ENCODE measurements at regions not wholly inside any gene's neighbourhood (a gene's known extent, or its start where the extent isn't known, plus 50 kb on each side); places are given as distances from the start of the nearest gene placed in this dataset.

- DNase-seq = no peak
These were observed 71.9 kb upstream of the IRS2 start for GRCh38 chr13:109858319-109858718.

DNA sequence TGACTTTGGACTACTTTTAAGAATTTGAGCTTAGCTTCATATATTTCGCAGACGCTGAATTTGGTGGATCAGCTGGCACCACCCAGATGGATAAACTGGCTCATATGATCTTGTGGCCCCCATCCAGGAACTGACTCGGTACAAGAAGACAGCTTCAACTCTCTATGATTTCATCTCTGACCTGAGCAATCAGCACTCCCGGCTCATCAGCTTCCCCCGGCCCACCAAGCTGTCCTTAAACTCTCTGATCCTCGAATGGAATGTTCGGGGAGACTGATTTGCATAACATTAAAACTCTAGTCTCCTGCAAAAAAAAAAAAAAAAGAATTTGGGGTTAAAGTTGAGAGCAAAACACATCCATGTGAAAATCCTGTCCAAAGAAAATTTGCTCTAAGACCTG, 71.4 kb upstream of the IRS2 start:
- no peak for DNase-seq

DNA sequence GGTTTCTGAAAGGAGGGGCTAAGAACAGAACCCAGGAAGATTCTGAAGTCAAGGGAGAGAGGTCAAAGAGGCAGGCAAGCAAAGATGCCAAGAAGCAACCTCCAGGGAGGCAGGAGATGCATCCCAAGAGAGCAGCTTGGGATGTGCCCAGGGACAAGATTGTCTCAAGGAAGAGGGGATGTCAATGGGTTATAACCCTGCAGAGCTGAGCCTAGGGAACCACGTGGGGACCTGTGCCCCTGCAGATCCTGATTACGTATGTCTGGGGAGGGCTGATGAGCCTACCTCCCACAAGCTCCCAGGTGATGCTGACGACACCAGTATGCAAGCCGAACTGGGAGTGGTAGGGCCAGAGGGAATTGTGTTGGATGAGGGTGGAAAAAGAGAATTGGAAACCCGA, 70.9 kb upstream of the IRS2 start:
- DNase-seq = no peak

- DNase-seq = no peak
These were observed 70.0 kb upstream of the IRS2 start for GRCh38 chr13:109856350-109856749.

DNA sequence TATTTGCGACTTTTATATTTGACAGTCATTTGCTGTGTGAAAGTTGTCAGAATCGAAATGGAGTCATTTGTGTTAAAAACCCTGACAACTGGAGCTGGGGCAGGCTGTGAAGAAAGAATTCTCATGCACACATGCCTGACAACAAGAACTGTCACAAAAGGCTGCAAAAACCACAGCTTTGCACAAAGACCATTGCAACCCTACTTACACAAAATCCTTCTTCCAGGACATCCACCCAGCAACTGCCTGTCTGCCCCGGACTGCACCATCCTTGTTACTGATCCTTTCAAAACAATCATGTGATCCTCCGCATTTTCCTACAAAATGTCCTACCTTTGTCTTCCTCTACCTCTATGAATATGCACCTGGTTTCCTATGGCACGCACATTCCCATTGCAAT, 66.8 kb upstream of the IRS2 start:
- DNase-seq = no peak

DNA sequence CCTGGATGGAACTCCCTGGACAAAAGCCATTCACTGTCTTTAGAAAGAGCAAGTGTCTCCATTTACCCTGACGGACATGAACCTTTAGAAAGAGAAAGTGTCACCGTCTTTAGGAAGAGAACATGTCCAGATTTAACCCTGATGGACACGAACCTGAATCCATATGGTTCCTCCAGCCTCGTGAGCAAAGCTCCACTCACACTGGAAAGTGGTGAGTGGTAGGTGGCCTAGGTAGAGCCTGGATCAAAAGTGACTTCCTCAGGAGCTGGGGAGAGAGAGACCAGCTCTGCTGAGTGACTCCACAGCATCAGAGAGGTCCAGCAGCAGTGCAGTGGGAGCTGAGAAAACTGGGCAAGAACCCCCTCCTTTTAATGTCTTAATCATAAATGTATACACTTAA, 59.8 kb upstream of the IRS2 start:
- DNase-seq = no peak

DNA sequence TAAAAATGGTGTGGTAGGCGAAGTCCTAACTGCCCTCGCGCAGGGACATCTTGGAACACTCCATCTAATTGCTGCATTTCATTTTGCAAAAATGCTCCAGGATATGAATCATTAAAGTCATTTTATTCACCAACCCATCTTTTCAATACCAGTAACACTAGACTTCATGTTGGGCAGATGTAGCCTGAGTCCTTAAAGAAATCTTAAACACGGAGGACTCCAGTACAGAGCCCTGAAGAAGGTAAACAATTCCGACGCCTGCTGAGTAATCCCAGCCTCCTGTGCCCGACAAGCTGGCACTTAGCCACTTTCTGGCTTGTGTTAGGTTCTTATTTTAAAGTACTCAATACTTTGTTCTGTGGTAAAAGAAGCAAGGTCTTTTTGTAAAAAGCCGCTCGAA, 58.0 kb upstream of the IRS2 start:
- no peak for DNase-seq

DNA sequence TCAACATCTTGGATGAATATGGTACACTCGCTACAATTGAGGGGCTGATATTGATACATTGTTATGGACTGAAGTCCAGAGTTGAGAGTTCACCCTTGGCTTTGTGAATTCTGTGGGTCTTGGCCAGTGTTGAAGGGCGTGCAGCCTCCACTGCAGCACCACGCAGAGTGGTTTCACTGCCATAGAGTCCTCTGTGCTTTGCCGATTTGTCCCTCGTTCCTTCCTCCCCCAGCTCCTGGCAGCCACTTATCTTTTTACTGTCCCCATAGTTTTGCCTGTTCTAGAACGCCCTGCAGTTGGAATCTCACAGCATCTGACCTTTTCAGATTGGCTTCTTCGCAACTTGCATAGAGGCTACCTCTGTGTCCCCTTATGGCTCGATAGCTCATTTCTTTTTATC, 57.3 kb upstream of the IRS2 start:
- DNase-seq = no peak

DNA sequence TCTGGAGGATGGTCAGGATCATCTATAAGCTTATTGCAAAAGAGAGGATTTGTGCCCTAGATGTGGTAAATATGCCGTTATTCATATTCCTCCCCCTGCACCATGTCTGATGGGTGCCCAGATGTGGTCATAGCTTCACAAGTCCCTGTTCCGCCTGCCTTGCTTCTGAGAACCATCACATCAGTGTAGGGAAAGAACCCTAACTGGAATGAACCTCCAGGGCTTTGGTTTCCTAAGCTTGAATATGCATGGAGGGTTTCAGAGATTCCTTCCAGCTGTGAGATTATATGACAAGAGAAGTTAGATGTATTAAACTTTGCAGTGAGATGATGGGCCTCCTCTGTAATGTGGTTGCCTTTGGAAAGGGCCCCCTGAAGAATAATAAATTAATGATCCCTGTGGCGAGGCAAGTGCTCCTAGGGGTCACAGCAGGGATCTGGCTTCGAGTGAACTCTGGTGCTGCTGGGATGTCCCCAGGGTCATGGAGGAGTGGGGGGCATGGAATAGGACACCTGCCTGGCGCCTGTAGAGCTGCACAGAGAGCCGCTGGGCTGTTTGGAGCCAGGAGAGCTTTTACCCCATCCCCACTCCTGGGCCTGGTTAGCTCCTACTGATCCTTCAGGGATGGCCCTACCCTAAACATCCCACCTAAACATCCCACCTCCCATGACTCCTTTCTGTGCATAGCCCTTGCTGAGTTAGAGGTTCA, 56.0 kb upstream of the IRS2 start:
- DNase-seq = no peak

DNA sequence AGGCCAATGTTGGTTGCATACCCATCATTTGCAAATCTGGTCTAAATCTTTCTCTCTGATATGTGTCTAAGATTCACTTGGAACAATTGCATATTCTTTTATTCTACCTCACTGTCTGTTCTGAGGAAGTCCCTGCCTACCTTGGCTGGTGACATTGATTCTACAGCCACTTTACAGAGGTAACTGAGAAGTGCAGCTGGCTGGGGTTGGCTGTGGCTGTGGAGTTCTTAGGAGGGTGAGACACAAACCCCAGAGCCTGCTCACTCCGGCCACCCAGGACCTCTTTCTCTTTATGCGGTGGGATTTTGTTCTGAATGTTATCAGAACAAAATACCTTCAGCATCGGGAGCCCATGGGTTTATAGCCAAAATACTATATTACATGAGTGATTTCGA, 54.5 kb upstream of the IRS2 start:
- no peak for DNase-seq

GRCh38 chr13:109840201-109840892, 54.0 kb upstream of the IRS2 start:
- no peak for DNase-seq

DNA sequence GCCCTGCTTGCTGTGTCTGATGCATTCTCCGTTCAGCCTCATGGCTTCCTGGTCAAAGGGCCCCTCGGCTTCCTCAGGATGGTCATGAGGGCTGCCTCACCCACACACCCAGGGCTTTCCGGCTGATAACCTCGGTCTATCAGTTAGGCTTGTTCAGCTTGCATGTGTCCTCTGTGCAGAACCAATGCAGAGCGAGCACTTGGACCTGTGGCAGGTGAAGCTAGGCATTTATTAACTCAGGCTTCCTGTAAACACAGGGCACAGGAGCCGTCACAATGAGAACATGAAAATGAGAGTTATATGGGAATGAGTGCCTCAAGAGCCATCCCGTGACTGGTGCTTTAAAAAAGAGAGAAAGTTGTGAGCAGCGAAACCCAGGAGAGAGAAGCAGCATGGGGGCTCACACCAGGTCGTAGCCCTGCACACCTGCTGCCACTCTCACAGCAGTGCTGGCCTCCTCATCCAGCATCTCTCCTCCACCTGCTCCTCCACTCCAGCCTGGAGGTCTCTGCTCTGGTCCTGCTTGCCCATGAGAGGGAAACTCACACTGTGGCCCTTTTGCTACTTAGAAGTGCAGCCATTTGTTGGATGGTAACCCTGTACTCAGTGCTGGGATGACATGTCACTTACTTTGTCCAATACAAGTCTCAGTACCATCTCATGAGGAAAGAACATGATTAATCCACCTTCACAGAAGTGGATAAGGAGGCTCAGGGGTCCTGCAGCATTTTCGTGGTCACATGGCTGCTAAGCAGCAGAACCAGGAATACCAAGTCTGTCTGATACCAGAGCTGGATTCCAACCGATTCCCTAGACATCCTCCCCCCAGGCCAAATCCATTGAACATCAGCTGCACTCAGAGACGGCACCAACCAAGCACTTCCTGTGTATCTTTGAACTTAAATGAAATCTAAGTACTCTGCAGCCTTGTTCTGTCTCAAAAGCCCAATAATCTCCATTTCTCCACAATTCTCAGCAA, 50.5 kb upstream of the IRS2 start:
- no peak for DNase-seq

Measured in occipital lobe (tissue), 1 donor.